ENCODE measurements at regions not wholly inside any gene's neighbourhood (a gene's known extent, or its start where the extent isn't known, plus 50 kb on each side); places are given as distances from the start of the nearest gene placed in this dataset.

GRCh38 chr21:16116069-16116468 lies 386.3 kb downstream of the USP25 start:
- Histone ChIP-seq H3K9me3 (ENCODE audit: control insufficient read depth in 4 of 4, insufficient read depth in 3 of 4, low read length in 3 of 4) (no peaks in the 10 kb centered on the region), H3K36me3 (ENCODE audit: control insufficient read depth in 4 of 4, insufficient read depth in 4 of 4, low read length in 4 of 4) (no peaks in the 10 kb centered on the region), H3K27ac (ENCODE audit: low read depth in 1 of 2, low read length in 1 of 2) (no peak overlapping the region), H3K4me3 (no peak overlapping the region), H3K4me1 (ENCODE audit: control insufficient read depth in 5 of 5, insufficient read depth in 5 of 5, low read length in 5 of 5) (no peaks in the 10 kb centered on the region), H3K9ac (ENCODE audit: insufficient read depth in 1 of 2, low read length in 2 of 2) (no peak overlapping the region), H3K27me3 (ENCODE audit: control insufficient read depth in 3 of 3, insufficient read depth in 3 of 3, low read length in 2 of 3) (no peaks in the 10 kb centered on the region)
- no peak for TF ChIP-seq CTCF (IDR thresholded peaks at IDR 0.05; ENCODE audit: control extremely low read depth, extremely low read depth)
- no peak for DNase-seq
- WGBS, 2 donors, result 99% methylated on average over 2 of the region's 2 CpGs
- ATAC-seq (ENCODE audit: insufficient read depth, low FRiP score), result no peak

GRCh38 chr21:16116798-16117197 lies 387.0 kb downstream of the USP25 start:
- Histone ChIP-seq H3K27me3 (ENCODE audit: control insufficient read depth in 3 of 3, insufficient read depth in 3 of 3, low read length in 2 of 3) (no peaks in the 10 kb centered on the region), H3K4me3 (no peak overlapping the region), H3K27ac (ENCODE audit: low read depth in 1 of 2, low read length in 1 of 2) (no peak overlapping the region), H3K9ac (ENCODE audit: insufficient read depth in 1 of 2, low read length in 2 of 2) (no peak overlapping the region), H3K36me3 (ENCODE audit: control insufficient read depth in 4 of 4, insufficient read depth in 4 of 4, low read length in 4 of 4) (no peaks in the 10 kb centered on the region), H3K9me3 (ENCODE audit: control insufficient read depth in 4 of 4, insufficient read depth in 3 of 4, low read length in 3 of 4) (no peaks in the 10 kb centered on the region), H3K4me1 (ENCODE audit: control insufficient read depth in 5 of 5, insufficient read depth in 5 of 5, low read length in 5 of 5) (no peaks in the 10 kb centered on the region)
- WGBS, 2 donors, result 85 to 91% methylated on average over 1 of the region's 1 CpG
- no peak for DNase-seq
- ATAC-seq (ENCODE audit: insufficient read depth, low FRiP score), result no peak
- TF ChIP-seq CTCF (IDR thresholded peaks at IDR 0.05; ENCODE audit: control extremely low read depth, extremely low read depth), result no peak

- WGBS, 2 donors, result 74 to 83% methylated on average over 4 of the region's 4 CpGs
- Histone ChIP-seq H3K9me3 (ENCODE audit: control insufficient read depth in 4 of 4, insufficient read depth in 3 of 4, low read length in 3 of 4) (no peaks in the 10 kb centered on the region), H3K27ac (ENCODE audit: low read depth in 1 of 2, low read length in 1 of 2) (no peak overlapping the region), H3K36me3 (ENCODE audit: control insufficient read depth in 4 of 4, insufficient read depth in 4 of 4, low read length in 4 of 4) (no peaks in the 10 kb centered on the region), H3K4me3 (no peak overlapping the region), H3K4me1 (ENCODE audit: control insufficient read depth in 5 of 5, insufficient read depth in 5 of 5, low read length in 5 of 5) (no peaks in the 10 kb centered on the region), H3K9ac (ENCODE audit: insufficient read depth in 1 of 2, low read length in 2 of 2) (no peak overlapping the region), H3K27me3 (ENCODE audit: control insufficient read depth in 3 of 3, insufficient read depth in 3 of 3, low read length in 2 of 3) (no peaks in the 10 kb centered on the region)
- DNase-seq (peak in 1 of 3 donors; percentile 2), ATAC-seq (ENCODE audit: insufficient read depth, low FRiP score) (no peak)
- no peak for TF ChIP-seq CTCF (IDR thresholded peaks at IDR 0.05; ENCODE audit: control extremely low read depth, extremely low read depth)
Measured at GRCh38 chr21:16117331-16117730, 387.5 kb downstream of the USP25 start.

- no peaks in the 10 kb centered on the region for H3K9me3 ChIP-seq (ENCODE audit: control insufficient read depth in 4 of 4, insufficient read depth in 3 of 4, low read length in 3 of 4)
- no peak overlapping the region for H3K4me3 ChIP-seq
- 57 to 82% methylated on average over 8 of the region's 8 CpGs for WGBS, 2 donors
- H3K9ac ChIP-seq (ENCODE audit: insufficient read depth in 1 of 2, low read length in 2 of 2), result no peak overlapping the region
- no peaks in the 10 kb centered on the region for H3K36me3 ChIP-seq (ENCODE audit: control insufficient read depth in 4 of 4, insufficient read depth in 4 of 4, low read length in 4 of 4)
- H3K27me3 ChIP-seq (ENCODE audit: control insufficient read depth in 3 of 3, insufficient read depth in 3 of 3, low read length in 2 of 3), result no peaks in the 10 kb centered on the region
- DNase-seq (peak in 2 of 3 donors; percentile 30 to 42), ATAC-seq (ENCODE audit: insufficient read depth, low FRiP score) (peak; percentile 15)
- H3K4me1 ChIP-seq (ENCODE audit: control insufficient read depth in 5 of 5, insufficient read depth in 5 of 5, low read length in 5 of 5), result no peaks in the 10 kb centered on the region
- no peak overlapping the region for H3K27ac ChIP-seq (ENCODE audit: low read depth in 1 of 2, low read length in 1 of 2)
- no peak for TF ChIP-seq CTCF (IDR thresholded peaks at IDR 0.05; ENCODE audit: control extremely low read depth, extremely low read depth)
Measured at GRCh38 chr21:16117851-16118590, 388.2 kb downstream of the USP25 start.

Measured in lung (tissue), 11 donors.